Hepatocyte (in vitro differentiated cells): ENCODE measurements at regions not wholly inside any gene's neighbourhood (a gene's known extent, or its start where the extent isn't known, plus 50 kb on each side); places are given as distances from the start of the nearest gene placed in this dataset.
"Not testable (repeated sequence)": the region's sequence is repeated elsewhere in the genome, so short reads cannot be mapped to it uniquely, and the experiment has no call there.

Source experiments
- EZH2 ChIP-seq: fragments of 200-600 bp; sonication (generic); IDR thresholded peaks from 2 replicates; pipeline ENCODE4 v1.6.1; 2016; ENCODE audit warnings: antibody characterized with exemption, mild to moderate bottlenecking, borderline replicate concordance
- EZH2phosphoT487 ChIP-seq: fragments of 200-600 bp; sonication (generic); IDR thresholded peaks from one replicate; pipeline ENCODE4 v1.6.1; 2018; ENCODE audit warnings: antibody characterized with exemption, mild to moderate bottlenecking, low read depth, moderate library complexity; ENCODE audit not compliant: unreplicated experiment, severe bottlenecking
- TF ChIP-seq, protein P1 (sequence below): fragments of 200-600 bp; sonication (generic); IDR thresholded peaks from 2 replicates; pipeline ENCODE4 v1.5.1; 2016; ENCODE audit warnings: antibody characterized with exemption, mild to moderate bottlenecking; ENCODE audit not compliant: poor library complexity

DNA sequence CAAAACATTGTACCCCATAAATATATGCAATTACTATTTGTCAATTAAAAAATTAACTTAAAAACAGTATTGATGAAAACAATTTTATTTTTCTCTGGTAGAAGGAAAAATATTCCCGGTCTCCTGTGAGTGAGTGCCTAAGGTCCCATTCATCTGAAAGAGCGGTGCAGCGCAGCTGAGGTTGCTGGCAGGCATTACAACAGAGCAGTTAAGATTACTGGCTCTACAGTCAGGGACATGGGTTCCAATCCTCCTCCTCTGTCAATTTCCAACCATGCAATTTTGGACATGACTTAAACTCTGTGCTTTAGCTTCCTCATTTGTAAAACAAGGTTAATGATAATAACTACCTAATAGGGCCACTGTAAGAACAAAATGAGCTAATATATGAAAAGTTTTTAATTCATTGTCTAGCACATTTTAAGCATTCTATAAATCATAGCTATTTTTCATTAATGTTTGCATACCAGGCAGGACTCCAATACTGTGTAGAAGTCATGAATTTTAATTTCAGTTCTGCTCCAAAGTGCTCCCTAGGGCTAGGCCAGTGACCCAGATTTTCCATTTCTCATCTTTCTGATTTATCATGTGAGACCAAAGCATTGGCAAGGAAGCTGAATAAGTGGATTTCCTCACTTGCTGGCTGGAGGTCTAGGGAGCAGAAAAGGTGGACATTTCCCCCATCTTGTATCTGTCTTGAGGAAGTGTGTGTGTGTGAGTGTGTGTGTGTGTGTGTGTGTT is 174.2 kb upstream of the NBPF19 start:
- TF ChIP-seq, protein P1, sequence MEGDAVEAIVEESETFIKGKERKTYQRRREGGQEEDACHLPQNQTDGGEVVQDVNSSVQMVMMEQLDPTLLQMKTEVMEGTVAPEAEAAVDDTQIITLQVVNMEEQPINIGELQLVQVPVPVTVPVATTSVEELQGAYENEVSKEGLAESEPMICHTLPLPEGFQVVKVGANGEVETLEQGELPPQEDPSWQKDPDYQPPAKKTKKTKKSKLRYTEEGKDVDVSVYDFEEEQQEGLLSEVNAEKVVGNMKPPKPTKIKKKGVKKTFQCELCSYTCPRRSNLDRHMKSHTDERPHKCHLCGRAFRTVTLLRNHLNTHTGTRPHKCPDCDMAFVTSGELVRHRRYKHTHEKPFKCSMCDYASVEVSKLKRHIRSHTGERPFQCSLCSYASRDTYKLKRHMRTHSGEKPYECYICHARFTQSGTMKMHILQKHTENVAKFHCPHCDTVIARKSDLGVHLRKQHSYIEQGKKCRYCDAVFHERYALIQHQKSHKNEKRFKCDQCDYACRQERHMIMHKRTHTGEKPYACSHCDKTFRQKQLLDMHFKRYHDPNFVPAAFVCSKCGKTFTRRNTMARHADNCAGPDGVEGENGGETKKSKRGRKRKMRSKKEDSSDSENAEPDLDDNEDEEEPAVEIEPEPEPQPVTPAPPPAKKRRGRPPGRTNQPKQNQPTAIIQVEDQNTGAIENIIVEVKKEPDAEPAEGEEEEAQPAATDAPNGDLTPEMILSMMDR = not testable (repeated sequence)
- TF ChIP-seq EZH2phosphoT487, EZH2: not testable (repeated sequence)
